B cell (primary cell): ENCODE measurements at regions not wholly inside any gene's neighbourhood (a gene's known extent, or its start where the extent isn't known, plus 50 kb on each side); places are given as distances from the start of the nearest gene placed in this dataset.

ENCODE experiments used
- ATAC-seq: fragments of 200-7000 bp; cut with Tn5 transposase; one replicate; pipeline ENCODE4 v1.10.0; 2021; ENCODE audit warnings: low read depth, mild to moderate bottlenecking, moderate number of reproducible peaks, moderate library complexity
- CTCF ChIA-PET: fragments of 350-600 bp; sonication (Branson Sonifier 250); formaldehyde crosslinking; loops from one replicate; lab custom pipeline; 2021; ENCODE audit warnings: antibody characterized with exemption, inconsistent platforms; lab: Charles Lee
- POLR2A ChIA-PET: fragments of 350-600 bp; sonication (Branson Sonifier 250); formaldehyde crosslinking; loops from one replicate; lab custom pipeline; 2021; ENCODE audit warnings: antibody characterized with exemption; lab: Charles Lee
- DNase-seq: peaks from one replicate; pipeline ENCODE4 v3.0.0; 2013
- H2AFZ ChIP-seq: 2 replicates; pipeline ENCODE4 v1.6.1; 2012; ENCODE audit warnings: mild to moderate bottlenecking, low read depth, low read length; ENCODE audit not compliant: insufficient read depth, poor library complexity, severe bottlenecking
- H3K27ac ChIP-seq, 2 donors: 1 replicate in 1 of 2; 2 replicates in 1 of 2; pipeline ENCODE4 v1.5.1; 2012 to 2013; ENCODE audit warnings: low read length in 2 of 2, mild to moderate bottlenecking in 2 of 2, moderate library complexity in 1 of 2
- H3K27me3 ChIP-seq, 4 experiments: fragments of 200-600 bp in 1 of 4; sonication (generic) in 1 of 4; replicated peaks in 1 of 4; 1 replicate in 2 of 4; 2 replicates in 2 of 4; pipeline versions ENCODE4 v1.6.1 to v1.7.0; 2013 to 2016; ENCODE audit warnings: low read length in 3 of 4, mild to moderate bottlenecking in 2 of 4, mixed read lengths in 1 of 4, moderate library complexity in 1 of 4; ENCODE audit not compliant: insufficient read depth in 4 of 4, control insufficient read depth in 3 of 4; ENCODE audit errors: control extremely low read depth in 1 of 4
- H3K36me3 ChIP-seq, 2 experiments: replicated peaks in 1 of 2; 1 replicate in 1 of 2; 2 replicates in 1 of 2; pipeline versions ENCODE4 v1.6.1 to v1.7.1; 2013; ENCODE audit warnings: low read length in 1 of 2; ENCODE audit not compliant: insufficient read depth in 2 of 2, control insufficient read depth in 1 of 2; ENCODE audit errors: control extremely low read depth in 1 of 2, extremely low read depth in 1 of 2
- H3K4me1 ChIP-seq, 2 donors: fragments of 200-600 bp in 1 of 2; sonication (generic) in 1 of 2; 1 replicate in 1 of 2; 2 replicates in 1 of 2; pipeline versions ENCODE4 v1.5.1 to v1.6.1; 2013 to 2017; ENCODE audit warnings: low read length in 2 of 2; ENCODE audit not compliant: control insufficient read depth in 2 of 2, insufficient read depth in 2 of 2
- H3K4me2 ChIP-seq: replicated peaks from 2 replicates; pipeline ENCODE3; 2012; ENCODE audit warnings: mild to moderate bottlenecking, low read depth, low read length; ENCODE audit not compliant: poor library complexity, severe bottlenecking
- H3K4me3 ChIP-seq, 5 experiments: fragments of 200-600 bp in 1 of 5; sonication (generic) in 1 of 5; 1 replicate in 3 of 5; 2 replicates in 2 of 5; pipeline versions ENCODE4 v1.5.1 to v1.7.0; 2011 to 2016; ENCODE audit warnings: low read length in 4 of 5, mild to moderate bottlenecking in 4 of 5, low read depth in 2 of 5, control low read depth in 1 of 5, moderate library complexity in 1 of 5; ENCODE audit not compliant: insufficient read depth in 1 of 5; ENCODE audit errors: control extremely low read depth in 1 of 5, extremely low read depth in 1 of 5
- H3K79me2 ChIP-seq: fragments of 200-600 bp; sonication (generic); one replicate; pipeline ENCODE4 v1.6.0; 2016; ENCODE audit warnings: low read length; ENCODE audit not compliant: control insufficient read depth, insufficient read depth
- H3K9ac ChIP-seq: fragments of 200-600 bp; sonication (generic); 2 replicates; pipeline ENCODE4 v1.6.1; 2017; ENCODE audit warnings: mild to moderate bottlenecking, low read length, moderate library complexity
- H3K9me3 ChIP-seq, 3 donors: one replicate each; pipeline versions ENCODE4 v1.6.1 to v1.7.1; 2013; ENCODE audit warnings: low read length in 2 of 3; ENCODE audit not compliant: control insufficient read depth in 2 of 3, insufficient read depth in 1 of 3; ENCODE audit errors: control extremely low read depth in 1 of 3
- H4K20me1 ChIP-seq: 2 replicates; pipeline ENCODE4 v1.6.0; 2012; ENCODE audit warnings: mild to moderate bottlenecking, low read length; ENCODE audit not compliant: insufficient read depth, control insufficient read depth, poor library complexity, severe bottlenecking
- H3K27ac Mint-ChIP-seq: one replicate; pipeline ENCODE4 v1.8.0; 2021; ENCODE audit warnings: mixed read lengths
- H3K27me3 Mint-ChIP-seq: one replicate; pipeline ENCODE4 v1.8.0; 2021; ENCODE audit warnings: mixed read lengths
- H3K4me1 Mint-ChIP-seq: one replicate; pipeline ENCODE4 v1.8.0; 2021; ENCODE audit warnings: mixed read lengths
- H3K4me3 Mint-ChIP-seq: one replicate; pipeline ENCODE4 v1.8.0; 2021; ENCODE audit warnings: mixed read lengths
- H3K9me3 Mint-ChIP-seq: one replicate; pipeline ENCODE4 v1.8.0; 2022; ENCODE audit warnings: mixed read lengths; ENCODE audit not compliant: insufficient read depth
- CTCF ChIP-seq: fragments of 200-600 bp; IDR thresholded peaks from one replicate; pipeline ENCODE4 v1.8.0; 2022; ENCODE audit warnings: antibody characterized with exemption, mild to moderate bottlenecking
- EZH2 ChIP-seq: IDR thresholded peaks from 2 replicates; pipeline ENCODE4 v1.6.1; 2012; ENCODE audit warnings: borderline replicate concordance, low read depth, mild to moderate bottlenecking, moderate library complexity, low read length; ENCODE audit not compliant: insufficient read depth, poor library complexity, severe bottlenecking
- WGBS: methylation state at CpG from one replicate; pipeline ENCODE4 v1.1.5; 2013; ENCODE audit warnings: missing lambda C conversion rate; ENCODE audit not compliant: insufficient coverage; 5-methylcytosine and 5-hydroxymethylcytosine counted together
- intact Hi-C: fragments of 100-400 bp; cut with micrococcal nuclease; formaldehyde crosslinking; loops from one replicate; pipeline ENCODE4 v1.10.0; 2022

DNA sequence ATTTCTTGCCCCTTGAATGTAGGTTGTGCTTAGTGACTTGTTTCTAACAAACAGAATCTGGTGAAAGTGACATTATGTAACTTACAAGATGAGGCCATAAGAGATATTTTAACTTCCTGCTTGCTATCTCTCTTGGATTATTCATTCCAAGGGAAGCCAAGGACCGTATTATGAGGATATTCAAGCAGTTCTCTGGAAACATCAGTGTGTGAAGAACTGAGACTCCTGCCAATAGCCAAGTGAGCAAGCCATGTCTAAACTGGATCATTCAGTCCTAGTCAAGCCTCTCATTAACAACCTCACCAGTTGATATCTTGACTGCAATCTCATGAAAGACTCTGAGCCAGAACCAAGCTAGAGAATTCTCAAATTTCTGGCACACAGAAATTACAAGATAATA lies 765.1 kb upstream of the SLC8A1 start:
- Histone ChIP-seq H3K9me3 (no peaks in the 10 kb centered on the region), H3K36me3 (no peaks in the 10 kb centered on the region), H3K79me2 (no peaks in the 10 kb centered on the region), H3K4me2 (no peak overlapping the region), H3K27me3 (no peaks in the 10 kb centered on the region), H3K4me3 (no peak overlapping the region), H3K27ac (no peak overlapping the region), H2AFZ (no peak overlapping the region), H3K9ac (no peak overlapping the region), H3K4me1 (no peaks in the 10 kb centered on the region), H4K20me1 (no peaks in the 10 kb centered on the region)
- ChIA-PET POLR2A (no interaction called here), CTCF (no interaction called here)
- no peak for TF ChIP-seq EZH2
- TF ChIP-seq CTCF: no peak
- H3K27me3 Mint-ChIP-seq: no peaks in the 10 kb centered on the region
- no peak for ATAC-seq
- H3K4me3 Mint-ChIP-seq: no peak overlapping the region
- peaks cover 1% of the 10 kb centered on the region for H3K9me3 Mint-ChIP-seq
- no peak for DNase-seq
- no peak overlapping the region for H3K27ac Mint-ChIP-seq
- H3K4me1 Mint-ChIP-seq: no peaks in the 10 kb centered on the region
- WGBS: 25% methylated on average over 1 of the region's 1 CpG
- intact Hi-C loops: no loop called here

DNA sequence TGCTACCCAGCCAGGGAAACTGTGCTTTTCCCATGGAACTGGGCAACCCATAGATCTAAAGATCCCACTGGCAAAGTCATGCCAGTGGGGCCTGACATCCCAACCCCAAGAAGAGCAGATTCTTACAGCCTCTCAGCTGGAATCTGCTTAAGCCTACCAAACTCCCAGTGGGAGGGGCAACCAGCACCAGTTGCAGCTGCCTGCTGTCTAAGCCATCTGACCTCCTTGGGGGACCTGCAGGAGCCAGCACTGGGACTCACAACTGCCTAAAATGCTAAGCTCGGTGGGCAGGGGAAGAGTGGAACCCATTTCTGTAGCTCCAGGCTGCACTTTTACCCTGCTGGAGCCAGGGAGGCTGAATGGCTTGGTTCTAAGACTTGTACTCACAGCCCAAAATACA lies 770.7 kb upstream of the SLC8A1 start:
- H3K27me3 Mint-ChIP-seq: no peaks in the 10 kb centered on the region
- Histone ChIP-seq H3K4me2 (no peak overlapping the region), H2AFZ (no peak overlapping the region), H4K20me1 (no peaks in the 10 kb centered on the region), H3K27me3 (no peaks in the 10 kb centered on the region), H3K4me1 (no peaks in the 10 kb centered on the region), H3K9ac (no peak overlapping the region), H3K27ac (no peak overlapping the region), H3K79me2 (no peaks in the 10 kb centered on the region), H3K4me3 (no peak overlapping the region), H3K9me3 (peaks cover 0 to 9% (median 0%) of the 10 kb centered on the region in 3 donors), H3K36me3 (no peaks in the 10 kb centered on the region)
- intact Hi-C loops: no loop called here
- ChIA-PET CTCF (no interaction called here), POLR2A (no interaction called here)
- no peak overlapping the region for H3K4me3 Mint-ChIP-seq
- H3K9me3 Mint-ChIP-seq: peaks cover 8% of the 10 kb centered on the region
- 67% methylated on average over 1 of the region's 1 CpG for WGBS
- ATAC-seq: no peak
- no peak for TF ChIP-seq EZH2
- TF ChIP-seq CTCF: no peak
- DNase-seq: no peak
- no peaks in the 10 kb centered on the region for H3K4me1 Mint-ChIP-seq
- no peak overlapping the region for H3K27ac Mint-ChIP-seq
